NCI-H128 (cell line): ENCODE measurements at regions not wholly inside any gene's neighbourhood (a gene's known extent, or its start where the extent isn't known, plus 50 kb on each side); places are given as distances from the start of the nearest gene placed in this dataset.
"Not testable (repeated sequence)": the region's sequence is repeated elsewhere in the genome, so short reads cannot be mapped to it uniquely, and the experiment has no call there.

Source experiments
- DNase-seq: peaks from one replicate; lab custom pipeline; 2025; ENCODE audit not compliant: unreplicated experiment; lab: John Stamatoyannopoulos, UW

- DNase-seq, result no peak
Measured at GRCh38 chr1:181192316-181192715, 103.8 kb downstream of the IER5 start.

- no peak for DNase-seq
Measured at GRCh38 chr1:181202986-181203555, 114.6 kb downstream of the IER5 start.

DNA sequence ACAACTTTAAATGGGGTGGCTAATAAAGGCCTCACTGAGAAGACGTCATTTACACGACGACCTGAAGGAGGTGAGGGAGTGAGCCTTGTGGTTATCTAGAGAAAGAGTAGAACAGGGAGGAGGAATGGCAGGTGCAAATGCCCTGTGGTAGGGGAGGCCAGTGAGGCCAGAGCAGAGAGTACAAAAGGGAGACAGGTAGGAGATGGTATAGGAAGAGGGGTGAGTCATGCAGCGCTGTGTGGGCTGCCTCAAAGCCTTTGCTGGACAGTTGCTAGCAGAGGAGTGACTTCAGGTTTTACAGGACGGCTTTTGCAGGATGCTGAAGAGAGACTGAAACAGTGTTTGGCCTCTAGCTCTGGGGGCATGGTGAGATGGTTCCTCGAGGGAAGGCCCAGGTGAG, 116.0 kb downstream of the IER5 start:
- DNase-seq, result no peak

DNA sequence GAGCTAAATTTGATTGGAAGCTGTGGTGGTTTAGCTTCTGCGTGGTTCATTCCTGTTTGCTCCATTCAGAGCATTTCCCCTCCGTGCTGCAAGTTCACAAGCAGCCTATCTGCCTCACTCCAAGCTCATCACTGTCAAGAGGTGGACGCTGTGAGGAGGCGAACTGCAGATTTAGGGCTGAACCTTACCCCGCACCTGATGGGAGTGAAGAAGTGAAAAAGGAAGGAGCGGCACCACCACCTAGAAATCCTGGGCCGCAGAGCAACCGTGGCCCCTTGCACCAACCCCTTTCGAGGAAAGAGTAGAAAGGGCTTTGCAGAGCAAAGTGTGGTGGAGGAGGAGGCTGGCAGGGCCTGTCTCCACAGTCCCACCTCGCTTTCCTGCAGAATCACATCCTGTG, 117.4 kb downstream of the IER5 start:
- no peak for DNase-seq

DNA sequence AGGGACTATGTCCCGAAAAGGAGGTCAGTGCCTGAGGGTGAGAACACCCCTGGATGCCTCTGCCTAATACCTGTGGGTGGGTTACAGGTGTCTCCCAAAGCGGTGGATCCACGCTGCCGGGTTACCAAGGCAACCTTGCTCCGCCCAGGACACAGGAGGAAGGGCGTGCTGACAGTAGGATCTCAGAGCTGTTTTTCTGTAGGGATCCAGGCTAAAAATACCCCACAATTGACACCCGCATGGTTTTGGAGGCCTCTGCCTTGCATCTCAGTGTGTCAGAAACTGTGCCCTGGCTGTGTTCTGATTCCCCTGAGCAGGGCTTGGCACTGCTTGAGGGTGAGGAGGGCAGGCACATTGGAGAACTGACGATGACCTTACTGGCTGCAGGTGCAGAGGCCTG, 118.0 kb downstream of the IER5 start:
- DNase-seq, result no peak

DNA sequence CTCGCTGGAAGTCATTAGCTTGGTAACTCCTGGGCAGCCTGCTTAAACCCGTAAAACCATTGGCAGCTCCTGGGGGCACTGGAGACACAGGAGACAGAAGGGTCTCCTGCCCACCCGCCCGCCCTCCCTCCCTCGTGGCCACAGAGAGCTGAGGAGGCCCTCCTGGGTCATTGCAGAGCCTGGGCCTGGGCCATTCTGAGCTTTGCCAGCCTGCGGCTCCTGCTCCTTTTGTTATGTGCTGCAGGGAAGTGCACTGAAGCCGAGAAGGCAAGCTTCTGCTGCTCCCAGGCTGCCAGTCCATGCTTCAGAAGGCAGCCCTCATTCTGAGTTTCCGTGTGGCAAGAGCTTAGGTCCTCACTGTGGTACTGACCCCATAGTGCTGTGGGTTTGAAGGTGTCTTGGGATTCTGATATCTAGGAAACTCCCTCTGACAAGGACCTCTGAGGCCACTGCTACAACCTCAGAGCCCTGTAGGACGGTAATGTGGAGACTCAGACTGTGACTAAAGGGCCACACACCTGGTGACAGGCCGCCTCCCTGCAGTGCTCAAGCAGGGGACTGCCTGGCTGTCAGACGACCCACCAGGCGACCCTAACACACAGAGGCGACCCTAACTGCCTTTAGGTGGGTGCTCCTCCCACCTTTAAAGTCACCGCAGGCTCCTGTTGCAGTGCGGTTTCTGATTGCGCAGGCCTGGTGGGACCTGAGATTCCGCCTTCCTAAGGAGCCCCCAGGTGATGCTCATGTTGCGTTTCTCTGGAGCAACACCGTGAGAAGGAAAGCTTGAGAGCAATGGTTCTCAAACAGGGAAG, 118.7 kb downstream of the IER5 start:
- DNase-seq, result no peak

DNA sequence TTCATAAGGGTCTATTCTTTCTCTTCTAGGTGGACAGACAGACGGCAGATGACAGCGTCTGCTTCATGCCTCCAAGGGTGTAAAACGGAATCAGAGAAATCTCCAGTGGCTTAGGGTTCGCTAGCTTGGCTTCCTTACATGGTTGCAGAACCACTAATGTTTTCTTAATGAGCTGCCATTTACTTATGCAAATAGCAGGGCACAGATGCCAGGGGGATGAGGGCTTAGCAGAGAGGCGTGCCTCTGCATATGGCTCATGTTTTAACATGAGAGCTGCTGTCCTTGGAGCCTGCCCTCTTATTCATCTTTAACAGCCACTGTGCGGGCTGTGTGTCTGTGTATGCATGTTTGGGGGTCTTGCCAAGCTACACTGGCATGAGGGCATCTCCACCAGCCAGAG, 119.6 kb downstream of the IER5 start:
- no peak for DNase-seq

GRCh38 chr1:181208967-181209366, 120.5 kb downstream of the IER5 start:
- DNase-seq, result no peak

DNA sequence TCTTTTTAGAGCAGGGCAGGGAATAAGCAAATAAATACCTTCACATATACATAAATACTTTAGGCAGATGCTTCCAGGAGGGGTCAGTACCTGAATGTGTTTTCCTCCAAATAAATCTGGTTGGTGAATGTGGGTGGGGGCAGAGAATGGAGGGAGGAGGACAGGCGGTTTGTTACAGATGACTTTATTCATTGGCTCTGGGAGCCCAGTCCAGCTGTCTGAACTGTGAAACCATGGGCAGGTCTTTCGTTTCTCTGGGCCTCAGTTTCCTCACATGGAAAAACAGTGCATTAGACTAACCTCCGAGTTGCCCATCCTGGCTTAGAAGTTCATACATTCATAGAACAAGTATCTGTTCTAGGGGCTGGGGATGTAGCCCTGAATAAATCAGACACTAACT, 124.6 kb downstream of the IER5 start:
- DNase-seq, result no peak

GRCh38 chr1:181216591-181216994, 128.1 kb downstream of the IER5 start:
- no peak for DNase-seq

DNA sequence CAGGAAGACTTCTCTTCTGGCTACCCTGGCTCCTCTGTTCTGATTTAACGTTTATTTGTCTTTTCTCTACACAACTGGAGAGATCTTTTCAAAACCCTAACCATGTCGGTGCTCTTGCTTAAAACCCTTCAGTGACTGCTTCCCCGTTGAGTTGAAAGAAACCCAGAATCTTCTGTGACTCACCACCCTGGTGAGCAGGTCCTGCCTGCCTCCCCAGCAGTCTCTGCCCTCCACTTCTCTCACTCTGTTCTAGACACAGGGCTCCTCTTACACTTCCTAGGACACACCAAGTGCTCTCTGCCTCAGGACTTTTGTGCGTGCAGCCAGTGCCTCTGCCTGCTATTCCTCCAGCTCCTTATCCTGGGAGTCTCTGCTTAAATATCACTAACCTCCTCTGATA, 131.4 kb downstream of the IER5 start:
- DNase-seq, result no peak

DNA sequence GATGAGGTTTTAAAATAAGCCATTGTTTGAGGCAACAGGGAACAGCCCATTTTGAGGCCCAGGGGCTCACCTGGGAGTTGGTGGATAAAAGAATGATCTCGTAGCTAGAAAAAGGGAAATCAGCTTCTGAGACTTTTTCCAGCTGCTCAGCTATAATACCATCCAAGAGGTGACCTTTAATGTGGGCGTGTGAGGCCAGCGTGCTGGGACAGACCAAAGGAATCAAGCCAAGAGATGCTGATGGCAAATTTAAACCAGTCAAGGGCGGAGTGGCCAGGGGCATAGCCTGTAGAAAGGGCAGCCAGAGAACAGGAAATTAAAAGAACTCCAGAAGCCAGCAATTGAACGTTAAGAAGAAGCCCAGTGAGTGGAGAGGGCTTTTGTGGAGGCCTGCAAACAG, 132.6 kb downstream of the IER5 start:
- no peak for DNase-seq

DNA sequence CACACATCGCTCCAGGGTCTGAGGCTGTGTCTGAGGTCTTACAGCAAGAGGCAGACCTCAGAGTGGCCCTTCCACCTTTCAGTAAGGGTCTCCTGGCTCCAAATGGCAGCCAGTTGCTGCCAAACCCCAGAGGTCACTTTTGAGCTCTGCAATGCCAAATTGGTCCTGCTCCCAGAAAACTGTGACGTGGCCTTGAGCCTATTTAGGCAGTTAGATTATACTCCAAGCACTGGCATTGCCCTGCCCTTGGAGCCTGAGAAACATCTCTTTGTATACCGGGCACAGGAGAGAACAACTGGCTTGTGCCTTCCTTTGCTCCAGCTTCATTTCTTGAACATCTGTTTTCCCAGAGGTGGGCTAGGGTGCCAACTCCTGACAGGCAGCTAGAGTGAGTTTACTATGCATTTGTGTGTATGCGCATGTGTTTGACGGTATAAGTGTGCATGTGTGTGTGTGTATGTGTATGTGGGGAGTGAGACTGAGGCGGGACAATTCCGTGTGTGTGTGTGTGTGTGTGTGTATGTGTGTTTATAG, 134.5 kb downstream of the IER5 start:
- no peak for DNase-seq

GRCh38 chr1:181226728-181227127, 138.2 kb downstream of the IER5 start:
- not testable (repeated sequence) for DNase-seq

GRCh38 chr1:181239086-181239485, 150.6 kb downstream of the IER5 start:
- no peak for DNase-seq

GRCh38 chr1:181246320-181246719, 157.8 kb downstream of the IER5 start:
- DNase-seq, result not testable (repeated sequence)

GRCh38 chr1:181248361-181248760, 159.9 kb downstream of the IER5 start:
- not testable (repeated sequence) for DNase-seq

DNA sequence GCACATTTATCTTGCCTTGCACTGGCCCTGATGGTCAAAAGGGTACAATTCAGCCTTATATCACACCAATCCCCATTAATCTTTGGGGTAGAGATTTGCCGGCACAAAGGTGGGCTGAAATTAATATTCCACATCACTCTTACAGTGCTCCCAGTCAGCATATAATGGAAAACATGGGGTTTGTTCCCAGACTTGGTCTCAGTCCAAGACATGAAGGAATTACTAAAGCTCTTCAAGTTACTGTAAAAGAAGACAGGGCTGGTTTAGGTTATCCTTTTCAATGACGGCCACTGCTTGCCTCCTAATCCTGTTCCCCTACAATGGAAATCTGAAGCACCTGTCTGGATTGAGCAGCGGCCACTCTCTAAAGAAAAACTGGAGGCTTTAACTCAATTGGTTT, 160.7 kb downstream of the IER5 start:
- DNase-seq, result no peak

DNA sequence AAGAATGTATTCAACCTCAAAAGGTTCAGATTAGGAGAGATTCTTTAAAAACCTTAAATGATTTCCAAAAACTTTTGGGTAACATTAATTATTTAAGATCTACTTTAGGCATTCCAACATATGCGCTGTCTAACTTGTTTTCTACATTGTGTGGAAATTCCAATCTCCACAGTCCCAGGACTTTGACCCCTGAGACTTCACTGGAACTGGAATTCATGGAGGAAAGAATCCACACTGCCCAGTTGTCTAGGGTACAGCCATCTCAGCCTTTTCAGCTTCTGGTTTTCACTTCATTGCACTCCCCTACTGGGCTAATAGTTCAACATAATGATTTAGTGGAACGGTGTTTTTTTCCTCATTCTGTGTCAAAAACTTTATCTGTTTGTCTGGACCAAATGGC, 161.5 kb downstream of the IER5 start:
- no peak for DNase-seq

- no peak for DNase-seq
Measured at GRCh38 chr1:181251001-181251712, 162.7 kb downstream of the IER5 start.

DNA sequence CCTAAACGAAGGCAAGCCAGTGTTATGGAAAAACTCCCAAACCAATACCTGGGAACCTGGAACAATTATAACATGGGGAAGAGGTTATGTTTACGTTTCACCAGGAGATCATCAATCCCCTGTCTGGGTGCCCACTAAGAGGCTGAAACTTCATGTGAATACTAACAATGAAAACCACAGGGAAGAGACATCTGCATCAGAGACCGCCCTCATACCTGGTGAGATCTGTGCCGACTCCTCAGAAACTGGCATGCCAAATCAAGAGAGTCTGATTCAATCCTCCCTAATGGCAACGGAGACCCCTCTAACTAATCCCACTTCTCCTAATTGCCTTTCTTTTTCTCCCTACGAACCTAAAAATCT, 163.2 kb downstream of the IER5 start:
- no peak for DNase-seq

GRCh38 chr1:181253601-181254000, 165.1 kb downstream of the IER5 start:
- DNase-seq, result not testable (repeated sequence)
